Adipose tissue (tissue), 3 donors: ENCODE measurements at regions not wholly inside any gene's neighbourhood (a gene's known extent, or its start where the extent isn't known, plus 50 kb on each side); places are given as distances from the start of the nearest gene placed in this dataset.

Experiments
- H3K27ac ChIP-seq: one replicate; pipeline ENCODE4 v1.5.1; 2013; ENCODE audit warnings: low read depth, low read length
- WGBS, 3 donors: extraction: QIAGEN DNeasy Blood & Tissue Kit; methylation state at CpG; one replicate each; pipeline ENCODE4 v1.1.7; 2013; 5-methylcytosine and 5-hydroxymethylcytosine counted together
- donor health status: healthy with polysubstance abuse.
- donor health status: Bipolar disorder and iron deficiency.
- donor health status: healthy.

GRCh38 chr12:105930557-105931503, 207.9 kb downstream of the NUAK1 start:
- 64 to 89% (median 86%) methylated on average over 10 of the region's 10 CpGs for WGBS, 3 donors
- H3K27ac ChIP-seq, result no peak overlapping the region

- 71 to 89% (median 88%) methylated on average over 15 of the region's 15 CpGs for WGBS, 3 donors
- no peak overlapping the region for H3K27ac ChIP-seq
These were observed 206.8 kb downstream of the NUAK1 start for GRCh38 chr12:105931762-105932570.

- H3K27ac ChIP-seq, result no peak overlapping the region
- WGBS, 3 donors, result 58 to 73% (median 63%) methylated on average over 13 of the region's 13 CpGs
These were observed 204.8 kb downstream of the NUAK1 start for GRCh38 chr12:105933671-105934665.

DNA sequence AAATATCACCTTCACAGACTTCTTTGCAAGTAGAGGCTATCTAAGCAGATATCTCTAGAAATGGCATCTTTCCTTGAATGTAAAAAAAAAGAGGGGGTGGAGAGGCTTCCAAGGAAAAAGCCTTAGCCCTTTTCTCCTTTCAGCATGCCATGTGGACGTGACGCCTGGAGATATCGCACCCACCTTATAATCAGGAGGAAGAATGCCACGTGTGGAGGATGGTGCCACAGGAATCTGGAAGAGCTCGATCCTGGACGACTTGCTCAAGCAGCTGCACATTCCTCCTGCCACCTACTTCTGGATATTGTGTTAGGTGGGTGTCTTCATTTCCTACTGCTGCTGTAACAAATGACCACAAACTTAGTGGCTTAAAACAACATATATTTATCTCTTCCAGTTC, 203.6 kb downstream of the NUAK1 start:
- no peak overlapping the region for H3K27ac ChIP-seq
- 67 to 76% (median 68%) methylated on average over 6 of the region's 6 CpGs for WGBS, 3 donors

GRCh38 chr12:105935981-105936380, 202.8 kb downstream of the NUAK1 start:
- WGBS, 3 donors, result 67 to 77% (median 76%) methylated on average over 3 of the region's 3 CpGs
- no peak overlapping the region for H3K27ac ChIP-seq

DNA sequence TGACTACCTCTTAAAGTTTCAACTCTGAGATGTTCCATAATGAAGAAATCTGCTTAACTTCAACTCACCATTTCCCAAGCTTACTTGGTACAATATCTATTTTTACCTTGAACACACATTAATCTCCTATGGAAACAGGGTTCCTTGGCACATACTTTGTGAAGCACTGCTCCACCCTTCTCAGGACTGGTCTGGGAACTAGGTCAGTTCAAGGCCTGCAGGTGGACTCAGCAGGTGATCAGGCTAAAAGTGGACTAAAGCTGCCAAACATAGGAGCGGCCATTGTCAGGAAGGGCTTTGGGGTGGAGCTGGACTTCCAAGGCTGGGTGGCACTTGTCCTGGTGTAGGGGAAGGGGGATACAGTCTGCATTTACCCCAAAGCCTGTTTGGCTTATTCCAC, 202.3 kb downstream of the NUAK1 start:
- 62 to 100% (median 90%) methylated on average over 1 of the region's 1 CpG for WGBS, 3 donors
- no peak overlapping the region for H3K27ac ChIP-seq

- WGBS, 3 donors, result 33 to 66% (median 60%) methylated on average over 1 of the region's 1 CpG
- H3K27ac ChIP-seq, result no peak overlapping the region
These were observed 201.7 kb downstream of the NUAK1 start for GRCh38 chr12:105937009-105937408.

GRCh38 chr12:105939181-105939721, 199.5 kb downstream of the NUAK1 start:
- 74 to 95% (median 75%) methylated on average over 3 of the region's 3 CpGs for WGBS, 3 donors

DNA sequence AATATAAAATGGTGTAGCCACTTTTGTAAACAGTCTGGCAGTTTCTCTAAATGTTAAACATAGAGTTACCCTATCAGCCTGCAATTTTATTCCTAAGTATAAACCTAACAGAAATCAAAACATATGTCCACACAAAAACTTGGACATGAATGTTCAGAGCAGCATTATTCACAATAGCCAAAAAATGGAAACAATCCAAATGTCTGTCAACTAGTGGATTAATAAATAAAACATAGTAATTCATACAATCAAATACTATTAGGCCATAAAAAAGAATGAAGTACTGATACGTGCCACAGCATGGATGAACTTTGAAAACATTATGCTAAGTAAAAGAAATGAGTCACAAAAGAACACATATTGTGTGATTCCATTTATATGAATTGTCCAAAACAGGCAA, 196.5 kb downstream of the NUAK1 start:
- no peak overlapping the region for H3K27ac ChIP-seq
- 75 to 90% (median 75%) methylated on average over 1 of the region's 1 CpG for WGBS, 3 donors

More at GRCh38 chr12:105939181-105939721, 199.5 kb downstream of the NUAK1 start:
- no peak overlapping the region for H3K27ac ChIP-seq

DNA sequence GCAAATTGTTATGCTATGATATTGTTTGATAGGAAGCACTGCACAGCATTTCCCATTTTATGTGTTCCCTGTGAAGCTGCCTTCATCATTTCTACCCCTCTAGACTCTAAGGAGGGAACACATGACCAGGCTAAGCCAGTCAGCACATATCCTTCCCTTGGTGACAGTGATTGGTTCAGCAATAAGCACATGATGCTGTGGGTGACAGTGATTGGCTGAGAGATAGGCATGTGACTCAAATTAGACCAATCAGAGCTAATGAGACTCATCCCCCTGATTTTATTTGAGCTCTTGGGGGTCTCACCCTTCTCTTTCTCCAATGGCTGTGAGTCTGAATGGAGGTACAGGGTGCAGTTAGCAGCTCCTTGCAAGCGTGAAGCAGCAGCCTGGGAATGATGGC, 195.2 kb downstream of the NUAK1 start:
- 94 to 100% (median 100%) methylated on average over 1 of the region's 1 CpG for WGBS, 3 donors

DNA sequence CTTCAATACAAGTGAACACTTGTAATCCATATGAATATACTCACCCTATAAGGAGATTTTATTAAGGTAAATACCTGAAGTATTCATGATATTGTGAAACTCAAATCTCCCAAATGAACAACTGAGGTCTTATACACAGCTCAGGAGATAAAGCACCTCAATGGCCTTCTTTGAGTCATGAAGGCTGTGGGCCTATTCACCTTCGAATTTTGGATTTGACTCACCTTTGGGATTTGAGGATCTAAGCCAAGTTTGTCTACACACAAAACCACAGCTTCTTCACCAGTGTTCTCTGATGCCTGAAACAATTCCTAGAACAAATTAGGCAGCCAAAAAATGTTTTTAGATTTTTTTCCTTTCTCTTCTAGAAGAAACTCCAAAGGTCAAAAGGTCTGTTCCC, 194.1 kb downstream of the NUAK1 start:
- no peak overlapping the region for H3K27ac ChIP-seq
- 56 to 62% (median 57%) methylated on average over 1 of the region's 1 CpG for WGBS, 3 donors

More for the DNA sequence above, 195.2 kb downstream of the NUAK1 start:
- H3K27ac ChIP-seq, result no peak overlapping the region

- H3K27ac ChIP-seq, result no peak overlapping the region
- WGBS, 3 donors, result 41 to 67% (median 54%) methylated on average over 1 of the region's 1 CpG
These were observed 192.9 kb downstream of the NUAK1 start for GRCh38 chr12:105945880-105946279.

DNA sequence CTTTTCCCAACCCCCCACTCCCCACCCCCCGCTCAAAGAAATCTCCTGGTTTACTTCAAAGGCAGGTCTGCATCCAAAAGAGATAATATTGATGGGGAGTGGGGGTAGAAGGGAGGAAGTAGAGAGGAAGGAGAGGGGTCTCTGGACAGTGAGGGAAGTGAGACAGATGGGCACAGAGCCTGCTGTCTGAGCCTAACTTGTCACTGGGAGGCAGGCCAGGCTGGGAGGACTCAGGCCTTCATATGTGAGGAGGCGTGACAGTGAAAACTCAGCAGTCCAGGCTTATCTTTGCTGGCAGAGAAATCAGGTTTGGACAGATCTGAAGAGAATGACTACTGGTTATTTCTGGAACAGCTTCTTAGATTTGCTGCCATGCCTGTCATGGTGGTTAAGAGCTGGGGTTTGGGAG, 192.3 kb downstream of the NUAK1 start:
- 64 to 86% (median 73%) methylated on average over 2 of the region's 2 CpGs for WGBS, 3 donors
- no peak overlapping the region for H3K27ac ChIP-seq

DNA sequence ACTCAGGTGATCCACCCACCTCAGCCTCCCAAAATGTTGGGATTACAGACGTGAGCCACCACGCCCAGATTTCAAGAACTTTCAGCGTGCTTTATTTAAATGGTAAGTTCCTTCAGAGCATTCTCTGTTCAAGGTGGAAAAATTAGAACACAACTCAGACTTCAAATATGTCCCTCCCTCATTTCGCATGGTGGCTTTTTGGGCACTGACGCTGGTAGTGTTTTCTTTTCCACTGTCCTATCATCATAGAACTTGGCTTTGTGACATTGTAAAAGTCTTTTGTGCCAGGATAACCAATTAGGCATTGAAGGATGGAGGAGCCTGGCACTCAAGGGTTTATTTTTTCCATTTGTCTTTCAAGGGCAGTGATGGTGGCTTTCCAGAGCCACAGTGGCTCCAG, 190.8 kb downstream of the NUAK1 start:
- 82 to 95% (median 93%) methylated on average over 5 of the region's 5 CpGs for WGBS, 3 donors
- H3K27ac ChIP-seq, result no peak overlapping the region

GRCh38 chr12:105948331-105948730, 190.4 kb downstream of the NUAK1 start:
- no peak overlapping the region for H3K27ac ChIP-seq
- 63 to 77% (median 74%) methylated on average over 4 of the region's 4 CpGs for WGBS, 3 donors

GRCh38 chr12:105949391-105949790, 189.4 kb downstream of the NUAK1 start:
- H3K27ac ChIP-seq, result no peak overlapping the region

- WGBS, 3 donors, result 61 to 95% (median 84%) methylated on average over 2 of the region's 2 CpGs
These were observed 187.0 kb downstream of the NUAK1 start for GRCh38 chr12:105951732-105952131.

More at GRCh38 chr12:105951732-105952131, 187.0 kb downstream of the NUAK1 start:
- H3K27ac ChIP-seq, result no peak overlapping the region
